Glutamatergic neuron (in vitro differentiated cells): ENCODE measurements at regions not wholly inside any gene's neighbourhood (a gene's known extent, or its start where the extent isn't known, plus 50 kb on each side); places are given as distances from the start of the nearest gene placed in this dataset.

Source experiments
- DNase-seq: peaks from one replicate; pipeline ENCODE4 v3.0.0; 2022
- H3K27ac Mint-ChIP-seq: one replicate; pipeline ENCODE4 v1.8.0; 2020; ENCODE audit warnings: mild to moderate bottlenecking, mixed read lengths, inconsistent platforms; ENCODE audit not compliant: unreplicated experiment
- H3K27me3 Mint-ChIP-seq: one replicate; pipeline ENCODE4 v1.8.0; 2020; ENCODE audit warnings: mild to moderate bottlenecking, moderate library complexity, mixed read lengths, inconsistent platforms; ENCODE audit not compliant: unreplicated experiment
- H3K36me3 Mint-ChIP-seq: one replicate; pipeline ENCODE4 v1.8.0; 2020; ENCODE audit warnings: mild to moderate bottlenecking, mixed read lengths, inconsistent platforms; ENCODE audit not compliant: unreplicated experiment
- H3K4me1 Mint-ChIP-seq: one replicate; pipeline ENCODE4 v1.8.0; 2020; ENCODE audit warnings: mild to moderate bottlenecking, low read depth, mixed read lengths, inconsistent platforms; ENCODE audit not compliant: unreplicated experiment
- H3K4me3 Mint-ChIP-seq: one replicate; pipeline ENCODE4 v1.8.0; 2020; ENCODE audit warnings: mild to moderate bottlenecking, mixed read lengths, inconsistent platforms; ENCODE audit not compliant: unreplicated experiment
- H3K9me3 Mint-ChIP-seq: one replicate; pipeline ENCODE4 v1.8.0; 2020; ENCODE audit warnings: mild to moderate bottlenecking, moderate library complexity, mixed read lengths, inconsistent platforms; ENCODE audit not compliant: unreplicated experiment
- TF ChIP-seq, protein P1 (sequence below): fragments of 200-600 bp; sonication (generic); IDR thresholded peaks from one replicate; pipeline ENCODE4 v1.5.0; 2021; ENCODE audit not compliant: partially characterized antibody, unreplicated experiment

DNA sequence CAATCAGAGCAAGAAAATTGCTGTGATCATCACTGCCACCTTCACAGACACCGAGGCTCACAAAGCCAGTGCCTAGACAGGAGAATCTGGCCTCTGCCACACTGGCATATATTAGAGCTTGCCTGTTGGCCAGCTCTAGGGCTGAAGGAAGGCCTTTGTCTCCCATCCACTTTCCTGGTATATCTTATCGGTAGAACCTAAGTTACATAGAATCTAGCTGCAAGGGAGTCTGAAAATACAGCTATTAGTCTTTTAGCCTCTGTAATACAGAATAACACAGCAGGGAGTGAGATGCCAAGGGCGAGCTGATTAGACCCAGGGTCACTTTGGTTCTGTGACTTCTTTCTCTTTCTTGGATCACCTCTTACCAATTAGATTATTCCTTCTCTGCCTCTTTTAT, 154.9 kb upstream of the KL start:
- H3K27ac Mint-ChIP-seq = no peak overlapping the region
- TF ChIP-seq, protein P1, sequence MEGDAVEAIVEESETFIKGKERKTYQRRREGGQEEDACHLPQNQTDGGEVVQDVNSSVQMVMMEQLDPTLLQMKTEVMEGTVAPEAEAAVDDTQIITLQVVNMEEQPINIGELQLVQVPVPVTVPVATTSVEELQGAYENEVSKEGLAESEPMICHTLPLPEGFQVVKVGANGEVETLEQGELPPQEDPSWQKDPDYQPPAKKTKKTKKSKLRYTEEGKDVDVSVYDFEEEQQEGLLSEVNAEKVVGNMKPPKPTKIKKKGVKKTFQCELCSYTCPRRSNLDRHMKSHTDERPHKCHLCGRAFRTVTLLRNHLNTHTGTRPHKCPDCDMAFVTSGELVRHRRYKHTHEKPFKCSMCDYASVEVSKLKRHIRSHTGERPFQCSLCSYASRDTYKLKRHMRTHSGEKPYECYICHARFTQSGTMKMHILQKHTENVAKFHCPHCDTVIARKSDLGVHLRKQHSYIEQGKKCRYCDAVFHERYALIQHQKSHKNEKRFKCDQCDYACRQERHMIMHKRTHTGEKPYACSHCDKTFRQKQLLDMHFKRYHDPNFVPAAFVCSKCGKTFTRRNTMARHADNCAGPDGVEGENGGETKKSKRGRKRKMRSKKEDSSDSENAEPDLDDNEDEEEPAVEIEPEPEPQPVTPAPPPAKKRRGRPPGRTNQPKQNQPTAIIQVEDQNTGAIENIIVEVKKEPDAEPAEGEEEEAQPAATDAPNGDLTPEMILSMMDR = no peak
- DNase-seq = no peak

GRCh38 chr13:32863596-32863995, 152.6 kb upstream of the KL start:
- H3K27me3 Mint-ChIP-seq = no peaks in the 10 kb centered on the region

More for the DNA sequence above, 154.9 kb upstream of the KL start:
- H3K9me3 Mint-ChIP-seq = peaks cover 2% of the 10 kb centered on the region
- H3K4me3 Mint-ChIP-seq = no peak overlapping the region
- peaks cover 5% of the 10 kb centered on the region for H3K4me1 Mint-ChIP-seq
- no peaks in the 10 kb centered on the region for H3K27me3 Mint-ChIP-seq
- no peaks in the 10 kb centered on the region for H3K36me3 Mint-ChIP-seq

GRCh38 chr13:32866921-32867320, 149.3 kb upstream of the KL start:
- no peaks in the 10 kb centered on the region for H3K36me3 Mint-ChIP-seq
- TF ChIP-seq, protein P1 = no peak
- peaks cover 3% of the 10 kb centered on the region for H3K9me3 Mint-ChIP-seq
- DNase-seq = no peak
- H3K4me3 Mint-ChIP-seq = no peak overlapping the region
- H3K27ac Mint-ChIP-seq = no peak overlapping the region
- H3K4me1 Mint-ChIP-seq = peaks cover 5% of the 10 kb centered on the region
- no peaks in the 10 kb centered on the region for H3K27me3 Mint-ChIP-seq

More at GRCh38 chr13:32863596-32863995, 152.6 kb upstream of the KL start:
- TF ChIP-seq, protein P1 = no peak
- Mint-ChIP-seq H3K4me1 (peaks cover 5% of the 10 kb centered on the region), H3K9me3 (peaks cover 1% of the 10 kb centered on the region), H3K4me3 (no peak overlapping the region), H3K36me3 (no peaks in the 10 kb centered on the region), H3K27ac (no peak overlapping the region)
- DNase-seq = no peak

DNA sequence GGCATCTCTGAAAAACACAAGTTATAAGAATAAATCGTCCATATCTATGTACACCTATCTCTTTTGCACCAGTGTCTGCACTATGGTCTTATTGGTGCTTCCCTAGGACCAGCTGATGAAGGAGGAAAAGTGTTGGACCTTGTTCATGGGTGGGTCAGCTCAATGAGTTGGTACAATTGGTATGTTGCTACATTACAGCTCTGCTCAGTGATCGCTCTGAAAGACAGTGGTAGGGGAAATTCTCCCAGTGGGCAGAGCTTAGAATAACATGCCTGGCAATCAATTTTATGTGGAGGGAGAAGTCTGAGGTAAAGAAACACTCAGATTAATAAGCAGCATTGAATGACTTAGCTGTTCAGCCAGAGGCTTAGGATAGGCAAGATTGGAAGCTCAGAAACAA, 138.7 kb upstream of the KL start:
- no peak for DNase-seq
- Mint-ChIP-seq H3K36me3 (no peaks in the 10 kb centered on the region), H3K27me3 (peaks cover 2% of the 10 kb centered on the region), H3K4me3 (no peak overlapping the region), H3K9me3 (no peaks in the 10 kb centered on the region), H3K4me1 (no peaks in the 10 kb centered on the region), H3K27ac (no peak overlapping the region)
- TF ChIP-seq, protein P1 = no peak

- Mint-ChIP-seq H3K4me3 (no peak overlapping the region), H3K27ac (no peak overlapping the region), H3K36me3 (no peaks in the 10 kb centered on the region), H3K9me3 (no peaks in the 10 kb centered on the region), H3K4me1 (no peaks in the 10 kb centered on the region), H3K27me3 (peaks cover 2% of the 10 kb centered on the region)
- no peak for DNase-seq
- TF ChIP-seq, protein P1 = no peak
These were observed 138.1 kb upstream of the KL start for GRCh38 chr13:32878163-32878562.
